Omental fat pad (tissue), 3 donors: ENCODE measurements at regions not wholly inside any gene's neighbourhood (a gene's known extent, or its start where the extent isn't known, plus 50 kb on each side); places are given as distances from the start of the nearest gene placed in this dataset.

Experiments used
- ATAC-seq: fragments of 150-250 bp; one replicate; pipeline ENCODE4 v1.9.1; 2016; ENCODE audit warnings: mild to moderate bottlenecking, moderate library complexity; ENCODE audit not compliant: low FRiP score
- DNase-seq: peaks from one replicate; pipeline ENCODE4 v3.0.0-alpha.2; 2019; ENCODE audit warnings: low spot score
- CTCF ChIP-seq, 3 donors: fragments of 450-650 bp; IDR thresholded peaks; one replicate each; pipeline ENCODE4 v1.5.1; 2016 to 2017; ENCODE audit warnings: antibody characterized with exemption in 3 of 3, mild to moderate bottlenecking in 3 of 3, moderate library complexity in 2 of 3

- DNase-seq = no peak
- no peak for ATAC-seq
- TF ChIP-seq CTCF (IDR thresholded peaks at IDR 0.05) = no peak
These were observed 217.8 kb upstream of the NXPH2 start for GRCh38 chr2:138997856-138998517.

- no peak for TF ChIP-seq CTCF (IDR thresholded peaks at IDR 0.05)
- ATAC-seq = no peak
- no peak for DNase-seq
These were observed 217.2 kb upstream of the NXPH2 start for GRCh38 chr2:138997346-138997745.

GRCh38 chr2:138994502-138994901 lies 214.3 kb upstream of the NXPH2 start:
- no peak for DNase-seq

GRCh38 chr2:138985881-138986280 lies 205.7 kb upstream of the NXPH2 start:
- DNase-seq = no peak
- TF ChIP-seq CTCF (IDR thresholded peaks at IDR 0.05) = no peak
- ATAC-seq = no peak

More at GRCh38 chr2:138994502-138994901, 214.3 kb upstream of the NXPH2 start:
- TF ChIP-seq CTCF (IDR thresholded peaks at IDR 0.05) = no peak
- ATAC-seq = no peak

GRCh38 chr2:138979131-138979785 lies 199.1 kb upstream of the NXPH2 start:
- no peak for DNase-seq
- no peak for ATAC-seq
- TF ChIP-seq CTCF (IDR thresholded peaks at IDR 0.05) = no peak

- DNase-seq (no peak), ATAC-seq (no peak)
- TF ChIP-seq CTCF (IDR thresholded peaks at IDR 0.05) = no peak
These were observed 194.5 kb upstream of the NXPH2 start for GRCh38 chr2:138974651-138975050.

- DNase-seq (no peak), ATAC-seq (no peak)
- no peak for TF ChIP-seq CTCF (IDR thresholded peaks at IDR 0.05)
These were observed 184.2 kb upstream of the NXPH2 start for GRCh38 chr2:138964418-138964817.
